ENCODE measurements at regions not wholly inside any gene's neighbourhood (a gene's known extent, or its start where the extent isn't known, plus 50 kb on each side); places are given as distances from the start of the nearest gene placed in this dataset.

GRCh38 chr1:74913978-74914377 lies 181.0 kb downstream of the TYW3 start:
- TF ChIP-seq CTCF (conservative IDR thresholded peaks at IDR 0.05; ENCODE audit: low read depth, low read length) (no peak), POLR2A (IDR thresholded peaks at IDR 0.05; ENCODE audit: low read depth, low read length) (no peak), CEBPB (IDR thresholded peaks at IDR 0.05; ENCODE audit: low read depth, low read length) (no peak), MAZ (IDR thresholded peaks at IDR 0.05; ENCODE audit: borderline replicate concordance, low read depth, low read length) (no peak)
